HEK293 (cell line): ENCODE measurements at regions not wholly inside any gene's neighbourhood (a gene's known extent, or its start where the extent isn't known, plus 50 kb on each side); places are given as distances from the start of the nearest gene placed in this dataset.

ENCODE experiments used
- PRDM4 ChIP-seq: fragments of 450-650 bp; formaldehyde crosslinking; IDR thresholded peaks from 2 replicates; pipeline ENCODE4 v1.5.1; 2017; ENCODE audit warnings: missing biosample characterization, missing genetic modification characterization
- ZNF311 ChIP-seq: fragments of 450-650 bp; formaldehyde crosslinking; IDR thresholded peaks from 2 replicates; pipeline ENCODE4 v1.5.1; 2017; ENCODE audit warnings: missing biosample characterization, missing genetic modification characterization, borderline replicate concordance

- TF ChIP-seq ZNF311: no peak
- TF ChIP-seq PRDM4 (tag by site-specific recombination): no peak
These were observed 1863.7 kb upstream of the RAG2 start for GRCh38 chr11:38461751-38462150.
